HCT116 (cell line): ENCODE measurements at regions not wholly inside any gene's neighbourhood (a gene's known extent, or its start where the extent isn't known, plus 50 kb on each side); places are given as distances from the start of the nearest gene placed in this dataset.

Experiments used
- ATAC-seq: fragments of 200-7000 bp; cut with Tn5 transposase; 2 replicates; pipeline ENCODE4 v1.9.1; 2020; ENCODE audit warnings: mild to moderate bottlenecking, moderate library complexity
- BruUV-seq: library from RNA; stranded (reverse); fragments of 400-500 nt; replicated peaks from 2 replicates; lab custom pipeline; 2021; lab: Mats Ljungman, UMichigan
- CTCF ChIA-PET: fragments of 300-600 bp; sonication (Branson Sonifier 250); formaldehyde crosslinking; loops from one replicate; lab custom pipeline; 2021; ENCODE audit warnings: antibody characterized with exemption; lab: Charles Lee
- POLR2A ChIA-PET: fragments of 300-600, 350-600 bp; sonication (Branson Sonifier 250); formaldehyde crosslinking; loops from one replicate; lab custom pipeline; 2021; ENCODE audit warnings: antibody characterized with exemption; lab: Charles Lee
- RAD21 ChIA-PET, 2 experiments: fragments of 300-600 bp; sonication (Branson Sonifier 250); formaldehyde crosslinking; loops; one replicate each; lab custom pipeline; 2023; ENCODE audit warnings: low total read pairs in 2 of 2; ENCODE audit not compliant: uncharacterized antibody in 2 of 2, unreplicated experiment in 2 of 2, low non-redundant PET in 1 of 2; lab: Charles Lee
- DNase-seq: peaks from one replicate; pipeline ENCODE4 v3.0.0-alpha.2; 2010; ENCODE audit warnings: low read depth, low spot score
- H2AFZ ChIP-seq: fragments of 200-600 bp; shearing (Covaris generic), sonication (generic); 2 replicates; pipeline ENCODE4 v1.6.1; 2017; ENCODE audit warnings: low read depth, mixed run types, mixed read lengths, antibody characterized with exemption, low read length; ENCODE audit not compliant: poor library complexity, severe bottlenecking
- H3K27ac ChIP-seq: 2 replicates; pipeline ENCODE4 v1.5.1; 2012; ENCODE audit warnings: low read depth, low read length
- H3K27me3 ChIP-seq: fragments of 200-600 bp; sonication (generic); 2 replicates; pipeline ENCODE4 v1.6.1; 2016; ENCODE audit warnings: mixed run types, low read length, mixed read lengths; ENCODE audit not compliant: insufficient read depth
- H3K36me3 ChIP-seq, 2 experiments: fragments of 200-500 bp in 1 of 2; fragments of 200-600 bp in 1 of 2; sonication (Bioruptor generic) in 1 of 2; sonication (generic) in 1 of 2; 2 replicates each; pipeline versions ENCODE4 v1.5.1 to v1.6.1; 2014 to 2016; ENCODE audit warnings: low read length in 2 of 2, inconsistent platforms in 1 of 2, mixed read lengths in 1 of 2, mixed run types in 1 of 2; ENCODE audit not compliant: insufficient read depth in 2 of 2, control insufficient read depth in 1 of 2
- H3K4me1 ChIP-seq, 2 experiments: fragments of 200-600 bp in 1 of 2; sonication (generic) in 1 of 2; 2 replicates each; pipeline versions ENCODE4 v1.5.1 to v1.6.1; 2012 to 2017; ENCODE audit warnings: low read length in 2 of 2, inconsistent platforms in 1 of 2, mild to moderate bottlenecking in 1 of 2, mixed read lengths in 1 of 2, mixed run types in 1 of 2, moderate library complexity in 1 of 2; ENCODE audit not compliant: insufficient read depth in 2 of 2, control insufficient read depth in 1 of 2
- H3K4me2 ChIP-seq: fragments of 200-600 bp; sonication (generic); 2 replicates; pipeline ENCODE4 v1.6.1; 2017; ENCODE audit warnings: mixed run types, low read length, mixed read lengths
- H3K4me3 ChIP-seq, 2 experiments: fragments of 200-600 bp in 1 of 2; sonication (generic) in 1 of 2; replicated peaks in 1 of 2; 2 replicates each; pipeline ENCODE4 v1.5.1; 2011 to 2016; ENCODE audit warnings: low read length in 2 of 2, control low read depth in 1 of 2, low read depth in 1 of 2, mild to moderate bottlenecking in 1 of 2, mixed read lengths in 1 of 2, mixed run types in 1 of 2
- H3K79me2 ChIP-seq: fragments of 200-600 bp; sonication (generic); 2 replicates; pipeline ENCODE4 v1.6.1; 2017; ENCODE audit warnings: mild to moderate bottlenecking, mixed run types, low read length, moderate library complexity, mixed read lengths; ENCODE audit not compliant: insufficient read depth
- H3K9ac ChIP-seq: fragments of 200-600 bp; sonication (generic); 2 replicates; pipeline ENCODE4 v1.6.1; 2016; ENCODE audit warnings: low read length, mixed read lengths
- H3K9me2 ChIP-seq: fragments of 200-600 bp; sonication (generic), shearing (Covaris generic); 2 replicates; pipeline ENCODE4 v1.6.1; 2017; ENCODE audit warnings: mixed run types, mild to moderate bottlenecking, moderate library complexity; ENCODE audit not compliant: insufficient read depth
- H3K9me3 ChIP-seq, 2 experiments: fragments of 200-500 bp in 1 of 2; fragments of 200-600 bp in 1 of 2; sonication (Bioruptor generic) in 1 of 2; sonication (generic) in 1 of 2; 2 replicates each; pipeline ENCODE4 v1.6.1; 2014 to 2017; ENCODE audit warnings: low read length in 2 of 2, mixed read lengths in 2 of 2, inconsistent platforms in 1 of 2, low read depth in 1 of 2, mild to moderate bottlenecking in 1 of 2, mixed run types in 1 of 2, moderate library complexity in 1 of 2; ENCODE audit not compliant: control insufficient read depth in 1 of 2, insufficient read depth in 1 of 2
- H4K20me1 ChIP-seq: fragments of 200-600 bp; sonication (generic), shearing (Covaris generic); 2 replicates; pipeline ENCODE4 v1.6.1; 2017; ENCODE audit warnings: mixed run types, mild to moderate bottlenecking, moderate library complexity; ENCODE audit not compliant: insufficient read depth
- ATF3 ChIP-seq: IDR thresholded peaks from 2 replicates; pipeline ENCODE4 v1.6.1; 2012
- CEBPB ChIP-seq: IDR thresholded peaks from 2 replicates; pipeline ENCODE4 v1.6.1; 2012; ENCODE audit warnings: low read depth
- CTCF ChIP-seq, 3 experiments: fragments of 200-600 bp in 1 of 3; sonication (generic) in 1 of 3; IDR thresholded peaks in 2 of 3; conservative IDR thresholded peaks in 1 of 3; 2 replicates each; pipeline ENCODE4 v1.5.1; 2012 to 2017; ENCODE audit warnings: low read depth in 2 of 3, low read length in 2 of 3, antibody characterized with exemption in 1 of 3, borderline replicate concordance in 1 of 3, control low read depth in 1 of 3, mild to moderate bottlenecking in 1 of 3, mixed read lengths in 1 of 3, mixed run types in 1 of 3, moderate library complexity in 1 of 3; ENCODE audit not compliant: insufficient read depth in 1 of 3
- EGR1 ChIP-seq: IDR thresholded peaks from 2 replicates; pipeline ENCODE4 v1.6.1; 2012; ENCODE audit warnings: low read depth
- ELF1 ChIP-seq: IDR thresholded peaks from 2 replicates; pipeline ENCODE4 v1.6.1; 2012; ENCODE audit warnings: low read depth, borderline replicate concordance
- EZH2 ChIP-seq: fragments of 200-600 bp; sonication (generic); IDR thresholded peaks from 2 replicates; pipeline ENCODE4 v1.6.1; 2017; ENCODE audit warnings: antibody characterized with exemption, mixed run types
- EZH2phosphoT487 ChIP-seq: fragments of 200-600 bp; IDR thresholded peaks from 2 replicates; pipeline ENCODE4 v1.6.1; 2018; ENCODE audit warnings: antibody characterized with exemption, borderline replicate concordance
- FOSL1 ChIP-seq: IDR thresholded peaks from 2 replicates; pipeline ENCODE4 v1.6.1; 2012; ENCODE audit warnings: low read depth
- JUND ChIP-seq: IDR thresholded peaks from 2 replicates; pipeline ENCODE4 v1.6.1; 2012
- POLR2AphosphoS5 ChIP-seq: IDR thresholded peaks from 2 replicates; pipeline ENCODE4 v1.6.1; 2011; ENCODE audit warnings: mild to moderate bottlenecking, low read depth, low read length, moderate library complexity
- REST ChIP-seq: IDR thresholded peaks from 2 replicates; pipeline ENCODE4 v1.6.1; 2012; ENCODE audit warnings: low read depth
- SIN3A ChIP-seq: IDR thresholded peaks from 2 replicates; pipeline ENCODE4 v1.6.1; 2012; ENCODE audit warnings: low read depth
- SP1 ChIP-seq: IDR thresholded peaks from 2 replicates; pipeline ENCODE4 v1.6.1; 2012; ENCODE audit warnings: low read depth
- SRF ChIP-seq: IDR thresholded peaks from 2 replicates; pipeline ENCODE4 v1.6.1; 2012; ENCODE audit warnings: low read depth
- TCF7L2 ChIP-seq: IDR thresholded peaks from 2 replicates; pipeline ENCODE4 v1.7.0; 2011; ENCODE audit warnings: borderline replicate concordance, inconsistent platforms; ENCODE audit not compliant: insufficient read depth, insufficient read length; ENCODE audit errors: extremely low read depth
- ZFX ChIP-seq: fragments of 450-650 bp; IDR thresholded peaks from 2 replicates; pipeline ENCODE4 v1.6.1; 2017
- ZNF274 ChIP-seq: fragments of 200-500 bp; sonication (Bioruptor generic); IDR thresholded peaks from 2 replicates; pipeline ENCODE4 v1.6.1; 2014; ENCODE audit warnings: mild to moderate bottlenecking, low read depth, low read length, inconsistent platforms
- intact Hi-C: fragments of 100-400 bp; cut with micrococcal nuclease; formaldehyde crosslinking; loops from 2 replicates; pipeline ENCODE4 v1.10.0; 2022
- TF ChIP-seq, protein P1 (sequence below): IDR thresholded peaks from 2 replicates; pipeline ENCODE4 v1.6.1; 2011; ENCODE audit warnings: mild to moderate bottlenecking, low read length, moderate library complexity; ENCODE audit not compliant: insufficient replicate concordance; ENCODE audit errors: extremely low read depth

GRCh38 chr13:56681404-56681803 is 459.3 kb upstream of the PRR20A start (continued):
- no peak for TF ChIP-seq ATF3
- TF ChIP-seq, all 23 proteins: peak for 0

DNA sequence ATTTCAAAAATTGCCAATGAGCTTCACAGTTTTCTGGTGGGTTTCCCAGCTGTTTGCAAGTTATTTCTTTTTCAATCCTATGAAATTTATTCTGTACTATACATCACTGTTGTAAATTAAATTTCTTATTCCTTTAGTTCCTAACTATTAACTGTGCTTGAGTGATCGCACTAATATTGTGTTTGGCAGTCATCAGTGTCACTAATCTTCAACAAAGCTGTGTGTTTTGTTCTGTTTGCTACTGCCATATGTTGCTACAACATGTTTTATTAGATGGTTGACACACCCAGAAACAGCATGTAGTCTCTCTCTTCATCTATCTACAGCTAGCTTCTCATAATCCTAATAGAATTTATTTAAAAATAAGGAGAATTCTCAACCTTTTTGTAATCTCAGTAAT is 453.6 kb upstream of the PRR20A start:
- CTCF ChIA-PET, result no interaction called here
- Histone ChIP-seq H4K20me1 (no peaks in the 10 kb centered on the region), H3K36me3 (no peaks in the 10 kb centered on the region), H3K27ac (no peak overlapping the region), H3K4me2 (no peak overlapping the region), H3K9me3 (peaks cover 0 to 7% of the 10 kb centered on the region in 2 experiments; a peak in 3 of 4 replicates), H3K4me3 (no peak overlapping the region), H3K27me3 (no peaks in the 10 kb centered on the region), H3K9me2 (no peaks in the 10 kb centered on the region), H3K79me2 (no peaks in the 10 kb centered on the region), H2AFZ (no peak overlapping the region), H3K4me1 (no peaks in the 10 kb centered on the region), H3K9ac (no peak overlapping the region)
- POLR2A ChIA-PET, result no interaction called here
- intact Hi-C loops, result no loop called here
- DNase-seq, result no peak
- BruUV-seq, result no TSS peak
- RAD21 ChIA-PET, result no interaction called here
- TF ChIP-seq, protein P1, sequence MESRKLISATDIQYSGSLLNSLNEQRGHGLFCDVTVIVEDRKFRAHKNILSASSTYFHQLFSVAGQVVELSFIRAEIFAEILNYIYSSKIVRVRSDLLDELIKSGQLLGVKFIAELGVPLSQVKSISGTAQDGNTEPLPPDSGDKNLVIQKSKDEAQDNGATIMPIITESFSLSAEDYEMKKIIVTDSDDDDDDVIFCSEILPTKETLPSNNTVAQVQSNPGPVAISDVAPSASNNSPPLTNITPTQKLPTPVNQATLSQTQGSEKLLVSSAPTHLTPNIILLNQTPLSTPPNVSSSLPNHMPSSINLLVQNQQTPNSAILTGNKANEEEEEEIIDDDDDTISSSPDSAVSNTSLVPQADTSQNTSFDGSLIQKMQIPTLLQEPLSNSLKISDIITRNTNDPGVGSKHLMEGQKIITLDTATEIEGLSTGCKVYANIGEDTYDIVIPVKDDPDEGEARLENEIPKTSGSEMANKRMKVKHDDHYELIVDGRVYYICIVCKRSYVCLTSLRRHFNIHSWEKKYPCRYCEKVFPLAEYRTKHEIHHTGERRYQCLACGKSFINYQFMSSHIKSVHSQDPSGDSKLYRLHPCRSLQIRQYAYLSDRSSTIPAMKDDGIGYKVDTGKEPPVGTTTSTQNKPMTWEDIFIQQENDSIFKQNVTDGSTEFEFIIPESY, result no peak
- TF ChIP-seq EZH2, result no peak
- TF ChIP-seq TCF7L2, result no peak
- TF ChIP-seq CTCF (IDR thresholded peaks at IDR 0.05 in 2 of 3, conservative IDR thresholded peaks at IDR 0.05 in 1 of 3; ENCODE audit: borderline replicate concordance in 1 of 3, insufficient read depth in 1 of 3, low read depth in 2 of 3, low read length in 2 of 3), result no peak
- no peak for TF ChIP-seq JUND
- TF ChIP-seq EGR1, result no peak
- TF ChIP-seq SIN3A, result no peak
- TF ChIP-seq FOSL1, result no peak
- TF ChIP-seq POLR2AphosphoS5, result no peak
- TF ChIP-seq REST, result no peak
- TF ChIP-seq EZH2phosphoT487, result no peak
- TF ChIP-seq ZFX, result no peak
- TF ChIP-seq CEBPB, result no peak
- no peak for TF ChIP-seq SP1
- no peak for TF ChIP-seq ZNF274
- no peak for TF ChIP-seq ELF1
- no peak for TF ChIP-seq ATF3
- no peak for TF ChIP-seq SRF
- no peak for ATAC-seq
